Tongue (tissue), 1 donor: ENCODE measurements at regions not wholly inside any gene's neighbourhood (a gene's known extent, or its start where the extent isn't known, plus 50 kb on each side); places are given as distances from the start of the nearest gene placed in this dataset.
"Not testable (repeated sequence)": the region's sequence is repeated elsewhere in the genome, so short reads cannot be mapped to it uniquely, and the experiment has no call there.

ENCODE experiments used
- DNase-seq: peaks from one replicate; pipeline ENCODE4 v3.0.0-alpha.2; 2015

- DNase-seq = no peak
Measured at GRCh38 chr2:187783446-187783845, 229.2 kb upstream of the TFPI start.

GRCh38 chr2:187784138-187784537, 229.9 kb upstream of the TFPI start:
- not testable (repeated sequence) for DNase-seq

- no peak for DNase-seq
Measured at GRCh38 chr2:187799601-187800000, 245.4 kb upstream of the TFPI start.

GRCh38 chr2:187803816-187804215, 249.6 kb upstream of the TFPI start:
- no peak for DNase-seq

- no peak for DNase-seq
Measured at GRCh38 chr2:187815113-187815512, 260.9 kb upstream of the TFPI start.

DNA sequence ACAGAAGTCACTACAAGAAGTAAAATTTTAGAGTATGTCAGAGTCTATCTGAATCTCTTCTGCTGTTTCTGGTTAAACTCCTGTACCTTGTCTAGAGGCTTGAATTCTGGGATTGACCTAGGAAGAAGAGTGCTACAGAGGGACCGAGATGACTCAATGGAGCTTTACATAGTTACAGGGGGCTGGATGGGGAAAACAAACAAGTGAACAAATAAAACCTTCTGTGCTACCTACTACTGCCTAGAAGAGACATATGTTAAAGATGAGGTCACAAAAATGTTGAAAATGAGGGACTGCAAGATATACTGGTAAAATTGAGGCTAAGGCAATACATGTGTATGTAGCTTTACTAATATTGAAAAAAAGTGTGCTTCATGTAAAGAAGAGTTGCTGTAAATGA, 265.4 kb upstream of the TFPI start:
- no peak for DNase-seq

DNA sequence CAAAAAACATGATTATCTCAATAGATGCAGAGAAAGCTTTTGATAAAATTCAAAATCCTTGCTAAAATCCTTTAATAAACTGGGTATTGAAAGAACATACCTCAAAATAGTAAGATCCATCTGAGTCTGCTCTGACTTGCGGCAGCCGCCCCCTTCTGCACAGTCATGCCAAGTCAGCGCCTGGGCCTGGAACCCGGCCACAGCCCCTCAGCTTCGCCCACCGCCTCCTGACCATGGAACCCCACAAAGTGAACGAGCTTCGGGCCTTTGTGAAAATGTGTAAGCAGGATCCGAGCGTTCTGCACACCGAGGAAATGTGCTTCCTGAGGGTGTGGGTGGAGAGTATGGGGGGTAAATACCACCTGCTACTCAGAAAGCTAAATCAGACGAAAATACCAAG, 270.9 kb upstream of the TFPI start:
- DNase-seq = no peak

DNA sequence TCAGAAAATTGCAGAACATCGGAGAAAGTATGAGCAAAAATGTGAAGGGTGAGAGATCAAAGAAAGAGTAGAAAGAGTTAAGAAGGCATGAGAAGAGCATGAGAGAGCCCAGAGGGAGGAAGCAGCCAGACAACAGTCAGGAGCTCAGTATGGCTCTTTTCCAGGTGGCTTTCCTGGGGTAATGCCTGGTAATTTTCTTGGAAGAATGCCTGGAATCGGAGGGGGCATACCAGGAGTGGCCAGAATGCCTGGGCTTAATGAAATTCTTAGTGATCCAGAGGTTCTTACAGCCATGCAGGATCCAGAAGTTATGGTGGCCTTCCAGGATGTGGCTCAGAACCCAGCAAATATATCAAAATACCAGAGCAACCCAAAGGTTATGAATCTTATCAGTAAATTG, 271.8 kb upstream of the TFPI start:
- DNase-seq = no peak

- DNase-seq = no peak
Measured at GRCh38 chr2:187834787-187835186, 280.6 kb upstream of the TFPI start.

DNA sequence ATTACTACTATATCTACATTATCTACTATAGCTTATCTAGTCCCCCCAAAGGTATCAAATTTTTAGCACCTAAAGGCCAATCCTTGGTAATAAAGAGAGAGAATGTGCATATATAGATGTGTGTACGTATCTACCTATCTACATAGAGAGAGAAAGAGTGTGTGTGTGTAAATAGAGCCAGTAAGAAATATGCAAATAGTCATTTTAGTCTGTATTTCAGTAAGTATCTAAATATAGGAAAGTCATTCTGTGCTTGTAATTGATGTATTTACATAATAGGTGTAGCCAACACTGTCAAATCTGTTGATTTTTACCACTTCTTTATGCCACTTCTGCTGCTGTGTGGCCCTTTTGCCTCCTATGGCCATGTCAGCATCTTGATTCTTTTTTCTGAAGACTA, 284.5 kb upstream of the TFPI start:
- no peak for DNase-seq

DNA sequence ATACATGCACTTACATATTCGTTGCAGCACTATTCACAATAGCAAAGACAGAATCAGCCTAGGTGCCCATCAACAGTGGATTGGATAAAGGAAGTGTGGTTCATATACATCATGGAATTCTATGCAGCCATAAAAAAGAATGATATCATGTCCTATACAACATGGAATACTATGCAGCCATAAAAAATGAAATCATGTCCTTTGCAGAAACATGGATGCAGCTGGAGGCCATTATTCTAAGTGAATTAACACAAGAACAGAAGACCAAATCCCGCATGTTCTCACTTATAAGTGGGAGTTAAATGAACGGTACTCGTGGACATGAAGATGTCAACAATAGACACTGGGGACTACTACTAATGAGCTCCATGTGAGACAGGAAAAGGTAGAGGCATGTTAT, 288.1 kb upstream of the TFPI start:
- no peak for DNase-seq

DNA sequence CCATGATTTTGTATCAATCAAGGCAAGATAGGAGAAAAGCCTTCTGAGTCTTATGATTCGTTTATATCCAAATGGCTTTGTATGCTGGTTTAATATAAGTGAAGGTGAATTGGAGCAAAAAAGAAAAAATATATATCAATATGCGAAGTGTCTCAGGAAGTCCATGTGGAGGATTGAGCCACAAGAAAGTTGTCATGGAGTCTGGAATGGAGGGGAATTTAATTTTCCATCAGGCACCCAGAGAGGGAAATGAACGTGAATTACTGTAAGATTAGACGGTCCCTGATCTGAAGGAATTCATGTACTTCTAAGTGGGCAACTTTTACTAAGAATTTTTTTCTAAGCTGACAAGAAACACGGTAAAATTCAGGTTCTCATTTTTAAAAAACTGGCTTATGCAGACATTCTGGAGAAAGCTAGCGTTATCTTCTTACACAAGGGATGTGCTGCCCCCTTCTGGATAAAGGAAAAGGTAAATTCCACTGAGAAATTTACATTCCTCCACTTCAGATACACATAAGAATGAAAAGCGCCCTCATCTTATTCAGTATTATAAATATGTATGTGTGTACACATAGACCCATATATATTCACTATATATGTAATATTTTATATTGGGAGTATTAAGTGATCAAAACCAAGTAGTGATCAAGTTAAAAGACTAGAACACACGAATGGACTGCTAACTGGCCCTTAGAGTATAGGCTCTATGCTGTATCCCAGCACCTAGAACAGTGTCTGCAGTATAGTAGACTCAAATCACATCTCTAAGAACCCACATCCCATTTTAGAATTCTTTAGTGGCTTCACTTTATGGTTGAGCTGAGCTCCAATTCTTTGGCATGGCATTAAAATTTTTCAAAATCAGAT, 289.0 kb upstream of the TFPI start:
- DNase-seq = peak; percentile 76

GRCh38 chr2:187847245-187848208, 293.3 kb upstream of the TFPI start:
- DNase-seq = no peak

GRCh38 chr2:187851955-187852561, 297.8 kb upstream of the TFPI start:
- no peak for DNase-seq

- peak; percentile 12 for DNase-seq
Measured at GRCh38 chr2:187853381-187853791, 299.2 kb upstream of the TFPI start.

GRCh38 chr2:187854801-187855200, 300.6 kb upstream of the TFPI start:
- DNase-seq = no peak

- DNase-seq = no peak
Measured at GRCh38 chr2:187855689-187856088, 301.5 kb upstream of the TFPI start.

GRCh38 chr2:187857826-187858225, 303.6 kb upstream of the TFPI start:
- DNase-seq = no peak

GRCh38 chr2:187862715-187863114, 308.5 kb upstream of the TFPI start:
- DNase-seq = no peak

DNA sequence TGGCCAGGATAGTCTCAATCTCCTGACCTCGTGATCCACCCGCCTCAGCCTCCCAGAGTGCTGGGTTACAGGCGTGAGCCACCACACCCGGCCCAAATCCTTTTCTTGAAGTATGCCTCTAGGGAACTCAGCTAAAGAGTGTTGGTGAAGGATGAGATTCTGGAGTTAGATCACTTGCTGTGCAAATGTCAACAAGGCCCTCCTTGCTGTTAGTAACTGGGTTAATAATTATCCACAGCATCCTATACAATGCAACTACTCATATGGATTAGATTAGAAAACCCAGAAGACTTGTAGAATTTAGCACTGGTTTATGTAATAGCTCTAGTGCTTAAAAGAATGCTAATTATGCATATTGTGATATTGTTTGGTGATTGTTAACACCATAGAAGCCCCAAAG, 310.8 kb upstream of the TFPI start:
- no peak for DNase-seq

GRCh38 chr2:187867165-187867564, 312.9 kb upstream of the TFPI start:
- DNase-seq = no peak

- no peak for DNase-seq
Measured at GRCh38 chr2:187869195-187869594, 315.0 kb upstream of the TFPI start.

DNA sequence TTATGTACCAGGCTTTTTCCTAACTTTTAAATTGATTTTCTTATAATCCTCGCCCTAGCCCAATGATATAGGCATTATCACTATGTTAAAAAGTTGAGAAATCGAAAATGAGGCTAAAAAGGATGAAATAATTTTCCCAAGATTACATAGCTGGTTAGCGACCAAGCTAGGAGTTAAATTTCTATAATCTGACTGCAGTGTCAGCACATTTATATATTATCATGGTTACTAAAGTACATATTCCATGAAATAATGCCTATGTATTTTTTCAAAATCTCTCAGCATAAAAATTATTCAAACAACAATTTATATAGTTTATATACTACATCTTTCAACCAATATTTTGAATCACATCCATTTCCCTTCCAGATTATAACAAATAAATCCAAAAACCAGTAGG, 317.3 kb upstream of the TFPI start:
- no peak for DNase-seq
